SK-N-SH (cell line): ENCODE measurements at regions not wholly inside any gene's neighbourhood (a gene's known extent, or its start where the extent isn't known, plus 50 kb on each side); places are given as distances from the start of the nearest gene placed in this dataset.

ENCODE experiments used
- CTCF ChIA-PET: fragments of 300-600, 350-600 bp; formaldehyde crosslinking; extraction: SDS; loops from one replicate; lab custom pipeline; 2021; lab: Yijun Ruan, JAX
- POLR2A ChIA-PET: fragments of 350-600 bp; sonication (Branson Sonifier 250); formaldehyde crosslinking; extraction: SDS; loops from one replicate; lab custom pipeline; 2020; ENCODE audit warnings: antibody characterized with exemption, inconsistent platforms; lab: Yijun Ruan, JAX
- DNase-seq: peaks from one replicate; pipeline ENCODE4 v3.0.0; 2012
- H2AFZ ChIP-seq: fragments of 200-600 bp; sonication (generic); 2 replicates; pipeline ENCODE4 v1.8.1; 2016; ENCODE audit warnings: antibody characterized with exemption, mild to moderate bottlenecking, low read depth
- H3F3A ChIP-seq: fragments of 200-600 bp; sonication (generic); replicated peaks from 2 replicates; pipeline ENCODE3; 2016; ENCODE audit warnings: antibody characterized with exemption, mild to moderate bottlenecking; ENCODE audit not compliant: insufficient read depth
- H3K27ac ChIP-seq, 2 experiments: fragments of 200-500 bp in 1 of 2; fragments of 200-600 bp in 1 of 2; sonication (Bioruptor generic) in 1 of 2; sonication (generic), shearing (Covaris generic) in 1 of 2; 2 replicates each; pipeline versions ENCODE4 v1.5.1 to v1.6.1; 2014 to 2016; ENCODE audit warnings: low read depth in 2 of 2, inconsistent platforms in 1 of 2, low read length in 1 of 2, mild to moderate bottlenecking in 1 of 2, mixed read lengths in 1 of 2
- H3K27me3 ChIP-seq: fragments of 200-600 bp; sonication (generic), shearing (Covaris generic); 2 replicates; pipeline ENCODE4 v1.6.1; 2016; ENCODE audit warnings: mixed run types; ENCODE audit not compliant: insufficient read depth
- H3K36me3 ChIP-seq, 2 experiments: fragments of 200-500 bp in 1 of 2; fragments of 200-600 bp in 1 of 2; sonication (Bioruptor generic) in 1 of 2; sonication (generic) in 1 of 2; replicated peaks in 1 of 2; 2 replicates each; pipeline versions ENCODE3 to v1.5.1; 2014 to 2016; ENCODE audit warnings: low read length in 1 of 2, mild to moderate bottlenecking in 1 of 2; ENCODE audit not compliant: insufficient read depth in 2 of 2, control insufficient read depth in 1 of 2
- H3K4me1 ChIP-seq, 2 experiments: fragments of 200-500 bp in 1 of 2; fragments of 200-600 bp in 1 of 2; sonication (Bioruptor generic) in 1 of 2; sonication (generic), shearing (Covaris generic) in 1 of 2; 2 replicates each; pipeline versions ENCODE4 v1.5.1 to v1.6.1; 2014 to 2016; ENCODE audit warnings: low read depth in 1 of 2, low read length in 1 of 2, mixed run types in 1 of 2; ENCODE audit not compliant: insufficient read depth in 2 of 2, control insufficient read depth in 1 of 2
- H3K4me2 ChIP-seq: fragments of 200-600 bp; sonication (generic), shearing (Covaris generic); 2 replicates; pipeline ENCODE4 v1.6.1; 2017; ENCODE audit warnings: mixed run types
- H3K4me3 ChIP-seq, 2 experiments: fragments of 200-500 bp in 1 of 2; fragments of 200-600 bp in 1 of 2; sonication (Bioruptor generic) in 1 of 2; sonication (generic), shearing (Covaris generic) in 1 of 2; 2 replicates each; pipeline versions ENCODE4 v1.5.1 to v1.8.1; 2014 to 2016; ENCODE audit warnings: low read depth in 2 of 2, inconsistent platforms in 1 of 2, low read length in 1 of 2, mild to moderate bottlenecking in 1 of 2, mixed read lengths in 1 of 2, moderate library complexity in 1 of 2
- H3K79me2 ChIP-seq: fragments of 200-600 bp; sonication (generic); 2 replicates; pipeline ENCODE4 v1.8.1; 2017; ENCODE audit warnings: mild to moderate bottlenecking; ENCODE audit not compliant: insufficient read depth
- H3K9ac ChIP-seq: fragments of 200-600 bp; sonication (generic); 2 replicates; pipeline ENCODE4 v1.6.1; 2017; ENCODE audit warnings: mixed run types
- H3K9me2 ChIP-seq: fragments of 200-600 bp; sonication (generic); 2 replicates; pipeline ENCODE4 v1.6.1; 2017; ENCODE audit warnings: mixed run types
- H3K9me3 ChIP-seq: fragments of 200-600 bp; sonication (generic); 2 replicates; pipeline ENCODE4 v1.6.1; 2017; ENCODE audit warnings: mixed run types, mild to moderate bottlenecking, moderate library complexity
- H4K20me1 ChIP-seq: fragments of 200-600 bp; sonication (generic); 2 replicates; pipeline ENCODE4 v1.6.1; 2017; ENCODE audit warnings: mild to moderate bottlenecking, mixed run types; ENCODE audit not compliant: insufficient read depth
- EP300 ChIP-seq, 2 experiments: IDR thresholded peaks; 2 replicates each; pipeline versions ENCODE4 v1.4.0 to v1.6.1; 2012; ENCODE audit warnings: borderline replicate concordance in 1 of 2, low read depth in 1 of 2, low read length in 1 of 2
- MXI1 ChIP-seq: IDR thresholded peaks from 2 replicates; pipeline ENCODE4 v1.6.1; 2012; ENCODE audit warnings: mild to moderate bottlenecking, low read depth, low read length, improper control_type of control experiment
- NFIC ChIP-seq: IDR thresholded peaks from 2 replicates; pipeline ENCODE4 v1.4.0; 2012; ENCODE audit warnings: borderline replicate concordance
- PBX3 ChIP-seq: IDR thresholded peaks from 2 replicates; pipeline ENCODE4; 2012
- TCF12 ChIP-seq: IDR thresholded peaks from 2 replicates; pipeline ENCODE4 v1.4.0; 2012
- TEAD4 ChIP-seq: IDR thresholded peaks from 2 replicates; pipeline ENCODE4 v1.4.0; 2012; ENCODE audit warnings: mild to moderate bottlenecking, borderline replicate concordance; ENCODE audit not compliant: insufficient read depth
- WGBS: methylation state at CpG from one replicate; pipeline ENCODE4 v1.1.6; 2017; ENCODE audit warnings: low lambda C conversion rate; 5-methylcytosine and 5-hydroxymethylcytosine counted together

- H3K9ac ChIP-seq, result no peak overlapping the region
- CTCF ChIA-PET, result no interaction called here
- DNase-seq, result no peak
- H3K36me3 ChIP-seq, result no peaks in the 10 kb centered on the region
- H3K4me1 ChIP-seq, result peaks cover 0 to 7% of the 10 kb centered on the region in 2 experiments; a peak in 1 of 4 replicates
- no peak overlapping the region for H3K27ac ChIP-seq
- no peaks in the 10 kb centered on the region for H3K9me3 ChIP-seq
- H2AFZ ChIP-seq, result no peak overlapping the region
- no peaks in the 10 kb centered on the region for H3F3A ChIP-seq
- no peaks in the 10 kb centered on the region for H3K27me3 ChIP-seq
- no peak overlapping the region for H3K4me2 ChIP-seq
- TF ChIP-seq TEAD4, result no peak
- H3K79me2 ChIP-seq, result no peaks in the 10 kb centered on the region
- H3K9me2 ChIP-seq, result no peaks in the 10 kb centered on the region
- H3K4me3 ChIP-seq, result no peak overlapping the region
- POLR2A ChIA-PET, result interaction anchor here (0.6 kb wide), 1 partner anchor 113 kb away, joined by 4 read pairs; no protein-coding TSS in a partner anchor
- no peaks in the 10 kb centered on the region for H4K20me1 ChIP-seq
- WGBS, result 77% methylated on average over 5 of the region's 5 CpGs
These were observed 1398.9 kb downstream of the AACS start for GRCh38 chr12:126464153-126464552.

GRCh38 chr12:126469211-126469610 lies 1404.0 kb downstream of the AACS start:
- WGBS, result 77% methylated on average over 2 of the region's 2 CpGs
- ChIA-PET CTCF (interaction anchor here (1.6 kb wide), 1 partner anchor 10 kb away, joined by 6 read pairs; no protein-coding TSS in a partner anchor), POLR2A (no interaction called here)
- H2AFZ ChIP-seq, result no peak overlapping the region
- no peak overlapping the region for H3K9ac ChIP-seq
- H3K4me1 ChIP-seq, result no peaks in the 10 kb centered on the region
- TF ChIP-seq EP300 (IDR thresholded peaks at IDR 0.05; ENCODE audit: borderline replicate concordance in 1 of 2, low read depth in 1 of 2, low read length in 1 of 2) (no peak), PBX3 (no peak)
- H3K4me3 ChIP-seq, result no peak overlapping the region
- H3K9me3 ChIP-seq, result no peaks in the 10 kb centered on the region
- H3K36me3 ChIP-seq, result no peaks in the 10 kb centered on the region
- no peaks in the 10 kb centered on the region for H3K9me2 ChIP-seq
- DNase-seq, result no peak
- no peaks in the 10 kb centered on the region for H3F3A ChIP-seq
- no peaks in the 10 kb centered on the region for H4K20me1 ChIP-seq
- no peak overlapping the region for H3K4me2 ChIP-seq
- no peaks in the 10 kb centered on the region for H3K79me2 ChIP-seq
- no peak overlapping the region for H3K27ac ChIP-seq
- no peaks in the 10 kb centered on the region for H3K27me3 ChIP-seq

- H3K4me2 ChIP-seq, result no peak overlapping the region
- no peaks in the 10 kb centered on the region for H3K4me1 ChIP-seq
- DNase-seq, result no peak
- H3K4me3 ChIP-seq, result no peak overlapping the region
- H3F3A ChIP-seq, result no peaks in the 10 kb centered on the region
- TF ChIP-seq TCF12 (peak; percentile 46; the same call in 1 of the 2 replicates), MXI1 (no peak), NFIC (peak; percentile 66; the same call in 1 of the 2 replicates)
- ChIA-PET CTCF (no interaction called here), POLR2A (no interaction called here)
- no peaks in the 10 kb centered on the region for H4K20me1 ChIP-seq
- no peak overlapping the region for H3K9ac ChIP-seq
- no peaks in the 10 kb centered on the region for H3K36me3 ChIP-seq
- H2AFZ ChIP-seq, result no peak overlapping the region
- H3K79me2 ChIP-seq, result no peaks in the 10 kb centered on the region
- H3K9me3 ChIP-seq, result no peaks in the 10 kb centered on the region
- H3K9me2 ChIP-seq, result no peaks in the 10 kb centered on the region
- WGBS, result 75% methylated on average over 3 of the region's 3 CpGs
- no peaks in the 10 kb centered on the region for H3K27me3 ChIP-seq
- no peak overlapping the region for H3K27ac ChIP-seq
These were observed 1409.5 kb downstream of the AACS start for GRCh38 chr12:126474703-126475102.
